C4-2B (cell line): ENCODE measurements at regions not wholly inside any gene's neighbourhood (a gene's known extent, or its start where the extent isn't known, plus 50 kb on each side); places are given as distances from the start of the nearest gene placed in this dataset.

Experiments
- ZFX ChIP-seq: fragments of 450-650 bp; IDR thresholded peaks from 2 replicates; pipeline ENCODE4 v1.6.1; 2017
- TF ChIP-seq, protein P1 (sequence below): fragments of 450-650 bp; conservative IDR thresholded peaks from 2 replicates; pipeline ENCODE4 v1.5.1; 2017; ENCODE audit warnings: mild to moderate bottlenecking

GRCh38 chr14:29178971-29179370 lies 412.4 kb downstream of the FOXG1 start:
- TF ChIP-seq, protein P1, sequence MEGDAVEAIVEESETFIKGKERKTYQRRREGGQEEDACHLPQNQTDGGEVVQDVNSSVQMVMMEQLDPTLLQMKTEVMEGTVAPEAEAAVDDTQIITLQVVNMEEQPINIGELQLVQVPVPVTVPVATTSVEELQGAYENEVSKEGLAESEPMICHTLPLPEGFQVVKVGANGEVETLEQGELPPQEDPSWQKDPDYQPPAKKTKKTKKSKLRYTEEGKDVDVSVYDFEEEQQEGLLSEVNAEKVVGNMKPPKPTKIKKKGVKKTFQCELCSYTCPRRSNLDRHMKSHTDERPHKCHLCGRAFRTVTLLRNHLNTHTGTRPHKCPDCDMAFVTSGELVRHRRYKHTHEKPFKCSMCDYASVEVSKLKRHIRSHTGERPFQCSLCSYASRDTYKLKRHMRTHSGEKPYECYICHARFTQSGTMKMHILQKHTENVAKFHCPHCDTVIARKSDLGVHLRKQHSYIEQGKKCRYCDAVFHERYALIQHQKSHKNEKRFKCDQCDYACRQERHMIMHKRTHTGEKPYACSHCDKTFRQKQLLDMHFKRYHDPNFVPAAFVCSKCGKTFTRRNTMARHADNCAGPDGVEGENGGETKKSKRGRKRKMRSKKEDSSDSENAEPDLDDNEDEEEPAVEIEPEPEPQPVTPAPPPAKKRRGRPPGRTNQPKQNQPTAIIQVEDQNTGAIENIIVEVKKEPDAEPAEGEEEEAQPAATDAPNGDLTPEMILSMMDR = no peak
- no peak for TF ChIP-seq ZFX
